ENCODE measurements at regions not wholly inside any gene's neighbourhood (a gene's known extent, or its start where the extent isn't known, plus 50 kb on each side); places are given as distances from the start of the nearest gene placed in this dataset.

DNA sequence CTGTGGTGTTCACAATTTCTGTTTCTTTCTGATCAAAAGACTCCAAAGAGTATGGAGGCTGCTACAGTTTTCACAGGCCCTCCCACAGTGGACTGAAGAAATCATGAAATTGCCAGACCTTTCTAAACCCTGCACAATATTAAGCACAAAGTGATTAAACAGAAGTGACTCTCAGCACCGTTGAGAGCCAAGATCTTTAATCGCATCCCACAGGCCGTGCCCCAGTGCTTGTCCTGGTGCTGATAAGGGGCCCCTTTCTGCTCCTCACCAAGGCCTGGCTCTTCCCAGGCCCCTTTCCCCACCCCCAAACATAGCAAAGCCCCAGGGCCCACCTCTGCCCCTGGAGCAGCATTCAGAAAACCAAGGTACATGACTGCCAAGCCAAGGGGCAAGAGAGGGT, 57.4 kb upstream of the BMAL1 start:
- DNase-seq (ENCODE audit: low spot score) = no peak

DNA sequence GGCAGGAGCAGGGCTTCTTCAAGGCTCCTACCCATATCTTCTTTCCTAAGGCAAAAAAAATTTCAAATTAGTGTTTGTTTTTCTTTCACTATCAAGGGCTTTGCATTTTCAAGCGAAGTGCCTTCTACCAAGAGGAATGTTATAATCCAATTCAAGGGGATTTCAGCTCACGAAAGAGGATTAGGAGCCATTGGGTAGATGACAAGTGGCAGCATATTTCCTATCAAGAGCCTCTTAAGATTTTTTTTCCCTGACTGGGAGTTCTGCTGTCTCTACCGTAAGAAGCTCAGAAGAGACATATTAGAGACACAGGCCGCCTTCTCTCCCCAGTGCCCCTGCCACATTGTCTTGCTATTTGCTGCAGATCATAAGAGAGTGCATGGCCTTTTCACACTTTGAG, 55.9 kb upstream of the BMAL1 start:
- DNase-seq (ENCODE audit: low spot score) = no peak

DNA sequence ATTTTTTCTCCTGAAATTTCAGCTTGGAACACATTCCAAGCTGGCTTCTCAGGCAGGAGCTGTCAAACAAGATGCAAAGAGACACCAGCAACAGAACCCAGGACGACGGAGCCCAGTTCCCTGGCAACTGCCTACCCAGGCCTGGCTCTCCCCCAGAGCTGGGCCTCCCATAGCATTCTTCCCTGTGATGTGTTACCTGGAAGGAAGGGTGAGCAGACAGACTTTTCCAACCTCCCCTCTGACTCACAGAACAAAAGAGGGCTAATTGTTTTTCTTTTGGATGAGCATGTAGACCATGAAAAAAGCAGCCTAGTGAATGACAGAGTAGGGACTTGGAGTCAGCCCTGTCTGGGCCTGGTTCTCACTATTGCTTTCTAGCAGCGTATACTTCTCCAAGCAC, 55.3 kb upstream of the BMAL1 start:
- no peak for DNase-seq (ENCODE audit: low spot score)

DNA sequence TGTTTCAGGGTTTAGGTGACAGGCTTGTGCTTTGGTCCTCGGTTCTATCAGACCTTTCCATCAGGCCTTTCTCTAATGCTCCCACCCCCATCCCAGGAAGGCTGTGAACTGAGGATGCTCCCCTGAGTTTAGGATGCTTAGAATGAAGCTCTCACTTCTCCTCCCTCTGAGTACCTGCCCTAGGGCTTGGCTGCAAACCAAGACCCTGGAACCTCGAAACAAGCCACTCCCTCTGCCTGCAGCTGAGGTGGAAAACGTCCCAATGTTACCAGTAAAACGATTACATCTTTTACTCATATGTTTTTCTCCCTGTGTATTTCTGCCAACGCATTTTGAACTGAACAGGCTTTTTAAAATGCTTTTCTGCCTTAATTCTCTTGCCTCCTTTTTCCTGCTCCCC, 54.5 kb upstream of the BMAL1 start:
- no peak for DNase-seq (ENCODE audit: low spot score)

DNA sequence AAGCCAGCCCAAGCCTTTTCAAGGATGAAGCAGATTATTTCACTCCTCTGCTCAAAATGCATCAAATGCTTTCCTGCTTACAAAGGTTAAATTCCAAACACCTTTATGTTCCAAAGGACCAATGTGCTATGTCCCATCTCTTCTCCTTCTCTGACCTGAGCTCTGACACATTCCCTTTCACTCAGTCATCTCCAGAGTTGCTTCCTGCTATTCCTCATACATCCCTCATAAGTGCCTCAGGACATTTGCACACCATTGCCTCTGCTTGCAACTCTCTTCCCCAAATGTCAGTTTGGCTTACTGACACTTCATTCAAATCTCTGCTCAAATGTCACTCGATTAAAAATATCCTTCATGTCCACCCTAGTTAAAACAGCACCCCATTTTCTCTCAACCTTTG, 53.3 kb upstream of the BMAL1 start:
- DNase-seq (ENCODE audit: low spot score) = no peak

DNA sequence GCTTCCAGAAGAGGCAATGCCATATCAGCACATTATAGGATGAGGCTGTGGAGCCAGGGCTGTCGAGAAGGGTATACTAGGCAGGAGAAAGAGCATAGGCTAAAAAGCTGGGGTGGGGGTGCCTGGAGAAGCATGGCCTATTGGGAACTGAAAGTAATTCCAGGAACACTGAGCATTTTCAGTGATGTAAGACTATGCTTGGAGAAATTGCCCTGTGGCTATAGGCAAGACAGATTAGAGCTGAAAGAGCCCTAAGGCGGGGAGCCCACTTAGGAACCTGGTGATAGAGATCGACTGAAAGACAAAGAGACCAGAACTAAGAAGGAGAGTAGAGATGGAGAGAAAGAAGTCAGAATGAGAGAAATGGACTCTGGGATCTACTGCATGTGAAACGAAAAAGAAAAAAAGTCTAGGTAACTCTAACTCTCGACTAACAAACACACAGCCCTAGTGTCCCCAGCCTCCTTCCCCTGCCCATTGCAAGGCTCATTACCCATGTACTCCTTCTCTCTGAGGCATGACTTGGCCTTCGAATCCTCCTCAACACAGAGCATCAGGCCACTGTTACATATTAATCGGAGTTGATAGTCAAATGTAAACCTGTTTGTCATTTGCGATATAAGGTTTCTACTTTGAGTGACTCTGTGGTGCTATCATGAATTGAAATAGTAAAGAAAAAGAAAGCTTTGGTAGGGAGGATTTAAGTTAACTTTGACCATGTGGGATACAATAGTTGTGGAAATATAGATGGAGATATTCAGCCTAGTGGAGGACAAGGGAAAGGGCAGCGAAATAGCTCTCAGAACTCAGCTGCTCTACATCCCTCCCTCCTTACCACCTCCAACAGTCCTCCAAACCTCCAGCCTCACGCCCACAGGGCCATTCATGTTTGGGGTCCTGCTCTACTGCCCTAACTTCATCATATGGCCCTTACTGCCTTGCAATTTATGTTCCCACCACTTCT, 52.3 kb upstream of the BMAL1 start:
- no peak for DNase-seq (ENCODE audit: low spot score)

DNA sequence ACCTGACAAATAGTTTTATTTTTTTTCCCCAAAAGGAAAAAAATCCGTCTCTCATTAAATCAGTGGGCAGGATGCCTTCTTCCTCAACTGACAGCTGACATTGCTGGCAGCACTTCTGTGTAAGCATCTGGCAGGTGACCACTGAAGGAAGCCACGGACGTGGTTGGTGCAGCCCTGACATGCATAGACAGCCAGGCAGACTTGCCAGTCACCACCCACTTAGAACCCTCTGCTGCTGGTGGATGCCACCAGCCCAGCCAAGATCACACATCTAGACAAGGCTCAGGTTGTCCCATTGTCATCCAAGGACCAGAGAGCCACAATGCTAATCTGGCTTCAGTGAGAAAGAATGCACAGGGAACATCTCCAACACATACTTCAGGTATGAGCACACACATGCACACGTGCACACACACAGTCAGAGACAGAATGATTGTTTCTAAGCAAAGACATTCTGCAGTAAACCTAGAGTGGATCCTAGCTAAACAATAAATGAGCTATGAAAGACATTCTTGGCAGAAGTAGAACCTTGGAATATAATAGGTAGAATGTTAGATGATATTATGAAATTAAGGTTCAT, 49.8 kb upstream of the BMAL1 start:
- DNase-seq (ENCODE audit: low spot score) = no peak

Measured in H4 (cell line).